Activated CD4-positive, alpha-beta T cell treated with anti-CD3 and anti-CD28 coated beads, Interleukin-10, Interleukin-2, amounts not matched to agents 100 ng/mL and 50 ng/mL, durations not matched to agents 16 hours and 8 hours (primary cell): ENCODE measurements at regions not wholly inside any gene's neighbourhood (a gene's known extent, or its start where the extent isn't known, plus 50 kb on each side); places are given as distances from the start of the nearest gene placed in this dataset.

Experiments
- DNase-seq: peaks from one replicate; pipeline ENCODE4 v3.0.0-alpha.2; 2020

- DNase-seq: no peak
These were observed 398.3 kb downstream of the PRDM5 start for GRCh38 chr4:120524237-120524636.

GRCh38 chr4:120520761-120521160, 401.8 kb downstream of the PRDM5 start:
- DNase-seq: no peak

- no peak for DNase-seq
These were observed 404.6 kb downstream of the PRDM5 start for GRCh38 chr4:120517966-120518365.

GRCh38 chr4:120509719-120510118, 412.8 kb downstream of the PRDM5 start:
- DNase-seq: no peak

GRCh38 chr4:120509222-120509621, 413.3 kb downstream of the PRDM5 start:
- no peak for DNase-seq

GRCh38 chr4:120508036-120508435, 414.5 kb downstream of the PRDM5 start:
- no peak for DNase-seq

GRCh38 chr4:120506536-120506935, 416.0 kb downstream of the PRDM5 start:
- no peak for DNase-seq

DNA sequence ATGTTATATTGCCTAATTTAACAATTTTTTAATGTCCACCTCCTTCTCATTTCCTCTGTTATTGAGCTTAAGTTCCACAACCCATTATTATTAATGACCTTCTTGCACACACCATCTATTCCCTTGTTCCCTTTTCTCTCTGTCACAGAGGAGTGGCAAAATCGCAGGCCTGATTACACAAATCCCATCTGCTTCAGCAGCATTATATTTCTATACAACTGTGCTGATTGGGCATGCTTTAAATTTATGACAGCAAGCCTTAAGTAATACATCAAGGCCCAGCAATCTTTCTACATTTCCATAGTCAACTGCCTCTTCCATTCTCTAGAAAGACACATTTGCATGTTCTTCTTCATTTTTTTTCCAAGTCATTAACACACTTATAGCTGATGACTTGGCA, 423.8 kb downstream of the PRDM5 start:
- DNase-seq: no peak

- no peak for DNase-seq
These were observed 424.8 kb upstream of the MAD2L1 start for GRCh38 chr4:120491481-120491880.

- DNase-seq: no peak
These were observed 415.1 kb upstream of the MAD2L1 start for GRCh38 chr4:120481756-120482155.

DNA sequence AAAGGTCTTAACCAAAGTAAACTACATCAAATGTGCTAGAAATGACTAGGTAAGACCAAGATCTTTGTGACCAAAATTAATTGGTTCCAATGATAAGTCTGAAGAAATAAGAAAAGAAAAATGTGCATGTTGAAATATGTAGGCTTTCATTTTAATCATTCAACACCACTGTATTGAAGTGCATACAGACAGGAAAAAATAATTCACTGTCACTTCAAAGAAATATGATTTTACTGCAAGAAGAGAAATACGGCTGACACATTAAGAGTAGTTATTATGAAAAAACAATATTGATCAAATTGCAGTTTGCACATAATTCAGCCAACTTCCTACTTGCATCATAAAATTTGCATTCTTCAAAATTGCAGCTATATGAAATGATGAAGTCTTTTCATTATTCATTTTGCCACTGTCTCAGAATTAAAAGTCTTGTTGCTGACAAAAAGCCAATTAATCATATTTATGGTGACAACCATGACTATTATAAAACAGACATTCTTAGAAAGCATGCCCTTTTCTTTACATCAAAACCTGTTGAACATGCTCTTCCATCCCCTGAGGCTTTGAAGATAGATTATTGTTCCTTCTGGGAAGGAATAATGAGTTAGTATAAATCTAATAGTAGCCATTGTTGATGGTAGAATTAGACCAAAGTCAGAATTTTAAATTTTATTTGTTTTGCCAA, 405.9 kb upstream of the MAD2L1 start:
- DNase-seq: no peak

GRCh38 chr4:120466429-120466828, 399.8 kb upstream of the MAD2L1 start:
- no peak for DNase-seq

GRCh38 chr4:120454788-120455187, 388.1 kb upstream of the MAD2L1 start:
- no peak for DNase-seq

- DNase-seq: no peak
These were observed 385.9 kb upstream of the MAD2L1 start for GRCh38 chr4:120452536-120452935.

DNA sequence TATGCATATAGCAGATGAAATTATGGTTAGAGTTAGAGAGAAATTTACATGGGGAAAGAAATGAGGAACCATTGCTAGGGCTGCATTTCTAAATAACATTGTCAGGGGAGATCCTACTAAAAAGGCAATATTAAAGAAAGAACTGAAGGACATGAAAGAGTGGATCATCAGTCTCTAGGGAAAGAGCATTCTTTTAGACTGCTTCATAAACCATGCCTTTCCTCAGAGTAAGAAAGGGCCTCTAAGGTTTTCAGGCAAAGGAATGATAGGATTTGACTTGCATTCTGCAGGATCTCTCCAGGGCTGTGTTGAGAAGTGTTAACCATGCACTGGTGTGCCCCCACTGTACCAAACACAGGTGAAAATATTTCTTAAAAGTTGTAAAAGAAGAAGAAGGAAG, 385.4 kb upstream of the MAD2L1 start:
- no peak for DNase-seq

- no peak for DNase-seq
These were observed 381.1 kb upstream of the MAD2L1 start for GRCh38 chr4:120447774-120448173.

- no peak for DNase-seq
These were observed 379.5 kb upstream of the MAD2L1 start for GRCh38 chr4:120446051-120446567.

DNA sequence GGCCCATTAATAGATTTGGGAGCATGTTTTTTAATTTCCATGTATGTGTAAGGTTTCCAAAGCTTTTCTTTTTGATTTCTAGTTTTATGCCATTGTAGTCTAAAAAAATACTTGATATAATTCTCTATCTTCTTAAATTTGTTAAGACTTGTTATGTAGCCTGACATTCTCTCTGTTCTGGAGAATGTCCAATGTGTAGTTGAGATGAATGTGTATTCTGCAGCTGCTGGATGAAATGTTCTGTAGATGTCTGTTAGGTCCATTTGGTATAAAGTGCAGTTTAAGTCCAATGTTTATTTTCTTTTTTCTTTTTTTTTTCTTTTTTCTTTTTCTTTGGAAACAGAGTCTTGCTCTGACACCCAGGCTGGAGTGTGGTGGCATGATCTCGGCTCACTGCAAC, 378.5 kb upstream of the MAD2L1 start:
- no peak for DNase-seq

GRCh38 chr4:120443116-120443515, 376.5 kb upstream of the MAD2L1 start:
- DNase-seq: no peak

DNA sequence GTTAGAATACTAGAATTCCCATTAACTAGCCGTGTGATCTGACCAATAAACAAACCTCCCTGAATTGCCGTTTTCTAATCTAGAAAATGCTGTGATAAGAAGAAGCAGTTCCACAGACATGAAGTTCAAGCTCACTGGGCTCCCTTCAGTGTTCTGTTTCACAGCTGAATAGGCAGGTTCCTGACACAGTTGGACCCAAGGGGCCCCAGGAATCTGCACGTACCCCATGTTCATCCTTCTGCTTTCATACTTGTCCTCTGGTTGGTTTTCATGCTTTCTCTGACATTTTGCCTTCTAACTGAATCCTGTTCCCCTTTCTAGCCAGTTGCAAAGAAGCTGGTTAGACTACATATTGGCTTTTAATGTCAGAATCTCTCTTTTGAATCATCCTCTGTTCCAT, 374.1 kb upstream of the MAD2L1 start:
- DNase-seq: no peak

GRCh38 chr4:120435179-120435578, 368.5 kb upstream of the MAD2L1 start:
- DNase-seq: no peak

GRCh38 chr4:120434756-120435155, 368.1 kb upstream of the MAD2L1 start:
- DNase-seq: no peak

GRCh38 chr4:120432301-120432860, 365.7 kb upstream of the MAD2L1 start:
- DNase-seq: no peak

- no peak for DNase-seq
These were observed 364.5 kb upstream of the MAD2L1 start for GRCh38 chr4:120431180-120431579.

DNA sequence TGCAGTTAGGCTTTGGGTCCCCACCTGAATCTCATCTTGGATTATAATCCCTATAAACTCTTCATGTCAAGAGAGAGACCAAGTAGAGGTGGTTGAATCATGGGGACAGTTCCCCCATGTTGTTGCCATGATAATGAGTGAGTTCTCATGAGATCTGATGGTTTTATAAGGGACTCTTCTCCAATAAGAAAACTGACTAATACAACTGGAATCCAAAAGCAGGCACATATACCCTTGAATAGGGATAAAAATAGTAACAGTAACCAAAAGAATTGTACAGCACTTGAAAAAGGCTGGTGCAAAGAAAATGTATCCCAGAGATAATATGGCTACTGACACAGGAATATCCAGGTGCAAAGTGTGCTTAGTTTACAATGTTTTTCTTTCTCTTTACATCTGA, 351.5 kb upstream of the MAD2L1 start:
- no peak for DNase-seq
